ENCODE measurements at regions not wholly inside any gene's neighbourhood (a gene's known extent, or its start where the extent isn't known, plus 50 kb on each side); places are given as distances from the start of the nearest gene placed in this dataset.

DNA sequence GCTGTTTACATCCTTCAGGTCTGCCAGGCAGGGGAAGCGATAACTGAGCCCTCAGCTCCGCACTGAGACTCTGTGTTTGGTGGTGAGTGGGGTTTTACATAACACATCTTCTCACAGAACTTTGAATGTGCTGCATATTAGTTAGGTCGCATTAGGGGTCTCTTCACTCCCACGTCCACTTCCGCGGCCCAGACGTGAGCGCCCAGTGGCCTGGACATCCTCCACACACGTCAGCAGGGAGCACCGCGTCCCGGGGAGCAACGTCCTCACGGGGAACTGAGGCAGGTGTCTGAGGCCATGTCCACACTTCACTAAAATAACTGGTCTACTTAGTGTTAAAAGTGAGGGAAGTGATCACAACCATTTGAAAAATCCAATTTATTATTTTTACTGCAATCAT, 100.4 kb upstream of the SATB2 start:
- no peaks in the 10 kb centered on the region for H3K4me1 ChIP-seq
- ATAC-seq (no peak), DNase-seq (no peak)
- no peaks in the 10 kb centered on the region for H3K36me3 ChIP-seq
- H3K9me3 ChIP-seq = no peaks in the 10 kb centered on the region
- TF ChIP-seq, protein P1, sequence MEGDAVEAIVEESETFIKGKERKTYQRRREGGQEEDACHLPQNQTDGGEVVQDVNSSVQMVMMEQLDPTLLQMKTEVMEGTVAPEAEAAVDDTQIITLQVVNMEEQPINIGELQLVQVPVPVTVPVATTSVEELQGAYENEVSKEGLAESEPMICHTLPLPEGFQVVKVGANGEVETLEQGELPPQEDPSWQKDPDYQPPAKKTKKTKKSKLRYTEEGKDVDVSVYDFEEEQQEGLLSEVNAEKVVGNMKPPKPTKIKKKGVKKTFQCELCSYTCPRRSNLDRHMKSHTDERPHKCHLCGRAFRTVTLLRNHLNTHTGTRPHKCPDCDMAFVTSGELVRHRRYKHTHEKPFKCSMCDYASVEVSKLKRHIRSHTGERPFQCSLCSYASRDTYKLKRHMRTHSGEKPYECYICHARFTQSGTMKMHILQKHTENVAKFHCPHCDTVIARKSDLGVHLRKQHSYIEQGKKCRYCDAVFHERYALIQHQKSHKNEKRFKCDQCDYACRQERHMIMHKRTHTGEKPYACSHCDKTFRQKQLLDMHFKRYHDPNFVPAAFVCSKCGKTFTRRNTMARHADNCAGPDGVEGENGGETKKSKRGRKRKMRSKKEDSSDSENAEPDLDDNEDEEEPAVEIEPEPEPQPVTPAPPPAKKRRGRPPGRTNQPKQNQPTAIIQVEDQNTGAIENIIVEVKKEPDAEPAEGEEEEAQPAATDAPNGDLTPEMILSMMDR (IDR thresholded peaks at IDR 0.05) = no peak
- no peak for TF ChIP-seq POLR2A (IDR thresholded peaks at IDR 0.05)
- H3K4me3 ChIP-seq = no peak overlapping the region
- H3K27me3 ChIP-seq = no peaks in the 10 kb centered on the region
- 90% methylated on average over 10 of the region's 14 CpGs for WGBS (ENCODE audit: insufficient coverage, low coverage, low lambda C conversion rate, missing lambda C conversion rate)
- H3K27ac ChIP-seq = no peak overlapping the region
- intact Hi-C loops (cut with DNase I) = no loop called here

DNA sequence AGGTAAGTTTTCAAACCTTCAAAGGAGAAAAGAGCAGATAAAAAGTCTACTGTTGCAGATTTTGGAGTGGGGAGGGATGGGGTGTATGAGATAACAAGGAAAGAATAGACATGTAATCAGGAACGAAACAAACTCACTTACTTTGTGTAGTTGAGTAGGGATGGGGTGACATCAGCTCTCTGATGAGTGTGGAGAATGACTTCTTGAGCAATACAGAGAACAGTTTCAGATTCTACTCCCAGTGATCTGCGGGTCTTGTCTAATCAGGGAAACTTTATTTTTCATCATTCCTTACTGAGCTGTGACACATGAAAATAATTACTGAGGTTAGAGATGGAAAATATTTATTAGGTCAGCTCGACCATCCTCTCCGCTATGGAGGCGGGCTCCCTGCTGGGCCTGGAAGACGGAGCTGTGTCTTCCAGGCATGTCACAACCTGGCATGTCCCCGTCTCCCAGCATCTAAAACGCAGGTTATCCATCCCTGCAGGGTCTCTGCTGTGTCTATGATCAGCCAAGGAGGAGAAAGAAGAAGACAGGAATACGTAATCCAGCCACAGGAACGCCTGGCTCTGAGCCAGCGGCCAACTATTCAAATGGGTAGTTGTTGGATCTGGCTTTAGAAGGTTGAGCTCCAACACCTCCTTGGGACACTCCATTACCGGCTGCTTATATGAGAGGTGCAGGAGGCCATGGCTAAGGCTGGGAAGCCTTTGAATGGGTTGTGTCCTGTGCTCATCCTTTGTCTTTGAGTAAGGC, 99.0 kb upstream of the SATB2 start:
- ATAC-seq = no peak
- TF ChIP-seq, protein P1 (IDR thresholded peaks at IDR 0.05) = no peak
- TF ChIP-seq POLR2A (IDR thresholded peaks at IDR 0.05) = no peak
- Histone ChIP-seq H3K27me3 (no peaks in the 10 kb centered on the region), H3K4me3 (no peak overlapping the region), H3K4me1 (no peaks in the 10 kb centered on the region), H3K27ac (no peak overlapping the region), H3K36me3 (no peaks in the 10 kb centered on the region), H3K9me3 (no peaks in the 10 kb centered on the region)
- no peak for DNase-seq
- intact Hi-C loops (cut with DNase I) = no loop called here
- WGBS (ENCODE audit: insufficient coverage, low coverage, low lambda C conversion rate, missing lambda C conversion rate) = 58% methylated on average over 9 of the region's 12 CpGs

DNA sequence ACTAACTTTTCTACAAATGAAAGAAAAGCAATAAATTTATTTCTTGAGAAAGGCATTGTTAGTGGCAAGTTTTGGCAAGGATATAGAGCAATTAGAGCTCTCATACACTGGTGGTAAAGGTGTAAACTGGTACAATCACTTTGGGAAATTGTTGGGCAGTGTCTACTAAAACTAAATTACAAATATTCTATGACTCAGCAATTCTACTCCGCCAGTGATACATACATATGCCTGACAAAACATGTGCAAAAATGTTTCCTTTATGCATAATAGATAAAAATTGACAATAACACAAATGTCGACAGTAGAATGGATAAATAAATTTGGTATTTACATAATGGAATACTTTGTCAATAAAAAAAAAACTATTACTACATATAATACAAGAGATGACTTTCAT, 96.3 kb upstream of the SATB2 start:
- no peak for ATAC-seq
- no peaks in the 10 kb centered on the region for H3K27me3 ChIP-seq
- H3K4me3 ChIP-seq = no peak overlapping the region
- no peak for TF ChIP-seq POLR2A (IDR thresholded peaks at IDR 0.05)
- TF ChIP-seq, protein P1 (IDR thresholded peaks at IDR 0.05) = no peak
- H3K27ac ChIP-seq = no peak overlapping the region
- H3K36me3 ChIP-seq = no peaks in the 10 kb centered on the region
- no peaks in the 10 kb centered on the region for H3K4me1 ChIP-seq
- DNase-seq = no peak
- intact Hi-C loops (cut with DNase I) = no loop called here
- WGBS (ENCODE audit: insufficient coverage, low coverage, low lambda C conversion rate, missing lambda C conversion rate) = 77% methylated on average over 2 of the region's 2 CpGs
- no peaks in the 10 kb centered on the region for H3K9me3 ChIP-seq

DNA sequence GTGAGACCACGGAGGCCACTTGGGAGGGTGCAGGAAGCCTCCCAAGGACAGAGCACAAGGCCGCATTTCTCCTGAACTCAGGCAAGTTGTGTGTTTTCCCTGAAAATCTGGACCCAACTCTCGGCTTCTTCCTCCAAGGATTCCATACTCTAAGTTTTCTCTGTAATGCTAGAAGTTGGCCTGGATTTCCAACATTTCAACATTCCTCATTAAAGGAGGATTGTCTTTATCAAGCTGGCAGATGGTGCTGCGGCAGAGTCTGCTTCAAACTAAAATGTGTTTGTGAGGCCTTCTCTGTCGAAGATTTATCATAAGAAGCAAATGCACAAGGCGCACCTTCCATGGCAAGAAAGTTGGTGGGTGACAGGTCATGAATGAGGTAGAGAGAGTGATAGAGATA, 94.4 kb upstream of the SATB2 start:
- no peaks in the 10 kb centered on the region for H3K9me3 ChIP-seq
- TF ChIP-seq, protein P1 (IDR thresholded peaks at IDR 0.05) = no peak
- no peak for TF ChIP-seq POLR2A (IDR thresholded peaks at IDR 0.05)
- H3K27ac ChIP-seq = no peak overlapping the region
- no peaks in the 10 kb centered on the region for H3K27me3 ChIP-seq
- H3K36me3 ChIP-seq = no peaks in the 10 kb centered on the region
- no peak overlapping the region for H3K4me3 ChIP-seq
- no peaks in the 10 kb centered on the region for H3K4me1 ChIP-seq
- DNase-seq = no peak
- ATAC-seq = no peak
- intact Hi-C loops (cut with DNase I) = no loop called here
- 82% methylated on average over 5 of the region's 6 CpGs for WGBS (ENCODE audit: insufficient coverage, low coverage, low lambda C conversion rate, missing lambda C conversion rate)

Measured in right lobe of liver (tissue), 6 donors.